Astrocyte (in vitro differentiated cells and primary cell): ENCODE measurements at regions not wholly inside any gene's neighbourhood (a gene's known extent, or its start where the extent isn't known, plus 50 kb on each side); places are given as distances from the start of the nearest gene placed in this dataset.
"Not testable (repeated sequence)": the region's sequence is repeated elsewhere in the genome, so short reads cannot be mapped to it uniquely, and the experiment has no call there.

ENCODE experiments used
- DNase-seq: peaks from one replicate; pipeline ENCODE4 v3.0.0-alpha.2; 2010; ENCODE audit warnings: low read depth
- FAIRE-seq: peaks from 2 replicates; lab custom pipeline; 2011; peaks lifted over from hg19 to GRCh38; lab: Jason Lieb, UNC
- H2AFZ ChIP-seq: 2 replicates; pipeline ENCODE4 v1.6.0; 2012; ENCODE audit warnings: low read depth, low read length, inconsistent platforms
- H3K27ac ChIP-seq: 2 replicates; pipeline ENCODE4 v1.5.1; 2011; ENCODE audit warnings: low read depth, low read length, inconsistent platforms
- H3K27me3 ChIP-seq: 2 replicates; pipeline ENCODE4 v1.6.0; 2011; ENCODE audit warnings: low read length, inconsistent platforms; ENCODE audit not compliant: insufficient read depth
- H3K36me3 ChIP-seq: 2 replicates; pipeline ENCODE4 v1.5.1; 2011; ENCODE audit warnings: low read length, inconsistent platforms; ENCODE audit not compliant: insufficient read depth
- H3K4me1 ChIP-seq: 2 replicates; pipeline ENCODE4 v1.5.1; 2011; ENCODE audit warnings: low read length, inconsistent platforms; ENCODE audit not compliant: insufficient read depth
- H3K4me2 ChIP-seq: 2 replicates; pipeline ENCODE4 v1.6.0; 2012; ENCODE audit warnings: low read length, inconsistent platforms
- H3K4me3 ChIP-seq: 2 replicates; pipeline ENCODE4 v1.5.1; 2011; ENCODE audit warnings: low read depth, mild to moderate bottlenecking, low read length, inconsistent platforms; ENCODE audit not compliant: insufficient read depth
- H3K79me2 ChIP-seq: 2 replicates; pipeline ENCODE4 v1.6.0; 2012; ENCODE audit warnings: mild to moderate bottlenecking, low read length, inconsistent platforms; ENCODE audit not compliant: insufficient read depth
- H3K9ac ChIP-seq: 2 replicates; pipeline ENCODE4 v1.6.0; 2012; ENCODE audit warnings: mild to moderate bottlenecking, low read length, inconsistent platforms
- H3K9me3 ChIP-seq: 2 replicates; pipeline ENCODE4 v1.5.1; 2012; ENCODE audit warnings: low read depth, mild to moderate bottlenecking, low read length, inconsistent platforms; ENCODE audit not compliant: insufficient read depth
- H4K20me1 ChIP-seq: 2 replicates; pipeline ENCODE4 v1.6.0; 2012; ENCODE audit warnings: low read length, inconsistent platforms; ENCODE audit not compliant: insufficient read depth
- H3K27ac Mint-ChIP-seq: one replicate; pipeline ENCODE4 v1.8.0; 2021; ENCODE audit warnings: mild to moderate bottlenecking, mixed read lengths; ENCODE audit not compliant: unreplicated experiment
- H3K27me3 Mint-ChIP-seq: one replicate; pipeline ENCODE4 v1.8.0; 2021; ENCODE audit warnings: low read depth, mixed read lengths; ENCODE audit not compliant: unreplicated experiment
- H3K36me3 Mint-ChIP-seq: one replicate; pipeline ENCODE4 v1.8.0; 2021; ENCODE audit warnings: low read depth, mixed read lengths; ENCODE audit not compliant: unreplicated experiment
- H3K4me1 Mint-ChIP-seq: one replicate; pipeline ENCODE4 v1.8.0; 2021; ENCODE audit warnings: low read depth, mixed read lengths; ENCODE audit not compliant: unreplicated experiment
- H3K4me3 Mint-ChIP-seq: one replicate; pipeline ENCODE4 v1.8.0; 2021; ENCODE audit warnings: mild to moderate bottlenecking, moderate library complexity, mixed read lengths; ENCODE audit not compliant: unreplicated experiment
- H3K9me3 Mint-ChIP-seq: one replicate; pipeline ENCODE4 v1.8.0; 2021; ENCODE audit warnings: mild to moderate bottlenecking, mixed read lengths; ENCODE audit not compliant: unreplicated experiment
- EZH2 ChIP-seq: IDR thresholded peaks from 2 replicates; pipeline ENCODE4 v1.6.1; 2012; ENCODE audit warnings: mild to moderate bottlenecking, low read length, inconsistent platforms; ENCODE audit not compliant: insufficient read depth
- TF ChIP-seq, protein P1 (sequence below): IDR thresholded peaks from 2 replicates; pipeline ENCODE4 v1.5.1; 2011; ENCODE audit warnings: low read depth, mild to moderate bottlenecking, inconsistent platforms, low read length, moderate library complexity; ENCODE audit not compliant: insufficient read depth

GRCh38 chr4:77284036-77284435 lies 127.0 kb downstream of the CCNG2 start:
- TF ChIP-seq EZH2: no peak
- TF ChIP-seq, protein P1, sequence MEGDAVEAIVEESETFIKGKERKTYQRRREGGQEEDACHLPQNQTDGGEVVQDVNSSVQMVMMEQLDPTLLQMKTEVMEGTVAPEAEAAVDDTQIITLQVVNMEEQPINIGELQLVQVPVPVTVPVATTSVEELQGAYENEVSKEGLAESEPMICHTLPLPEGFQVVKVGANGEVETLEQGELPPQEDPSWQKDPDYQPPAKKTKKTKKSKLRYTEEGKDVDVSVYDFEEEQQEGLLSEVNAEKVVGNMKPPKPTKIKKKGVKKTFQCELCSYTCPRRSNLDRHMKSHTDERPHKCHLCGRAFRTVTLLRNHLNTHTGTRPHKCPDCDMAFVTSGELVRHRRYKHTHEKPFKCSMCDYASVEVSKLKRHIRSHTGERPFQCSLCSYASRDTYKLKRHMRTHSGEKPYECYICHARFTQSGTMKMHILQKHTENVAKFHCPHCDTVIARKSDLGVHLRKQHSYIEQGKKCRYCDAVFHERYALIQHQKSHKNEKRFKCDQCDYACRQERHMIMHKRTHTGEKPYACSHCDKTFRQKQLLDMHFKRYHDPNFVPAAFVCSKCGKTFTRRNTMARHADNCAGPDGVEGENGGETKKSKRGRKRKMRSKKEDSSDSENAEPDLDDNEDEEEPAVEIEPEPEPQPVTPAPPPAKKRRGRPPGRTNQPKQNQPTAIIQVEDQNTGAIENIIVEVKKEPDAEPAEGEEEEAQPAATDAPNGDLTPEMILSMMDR: no peak
- no peak for DNase-seq
- no peak for FAIRE-seq
- no peaks in the 10 kb centered on the region for H3K9me3 ChIP-seq
- H3K4me2 ChIP-seq: no peak overlapping the region
- Mint-ChIP-seq H3K4me3 (no peak overlapping the region), H3K36me3 (no peaks in the 10 kb centered on the region), H3K9me3 (peaks cover 2% of the 10 kb centered on the region), H3K27me3 (peaks cover 41% of the 10 kb centered on the region), H3K27ac (no peak overlapping the region), H3K4me1 (peaks cover 4% of the 10 kb centered on the region)
- H3K36me3 ChIP-seq: no peaks in the 10 kb centered on the region
- no peak overlapping the region for H3K9ac ChIP-seq
- no peaks in the 10 kb centered on the region for H3K79me2 ChIP-seq
- H3K27ac ChIP-seq: no peak overlapping the region
- H3K4me3 ChIP-seq: no peak overlapping the region
- no peaks in the 10 kb centered on the region for H3K27me3 ChIP-seq
- H2AFZ ChIP-seq: no peak overlapping the region
- no peaks in the 10 kb centered on the region for H4K20me1 ChIP-seq
- H3K4me1 ChIP-seq: no peaks in the 10 kb centered on the region

- no peak overlapping the region for H3K9ac ChIP-seq
- Mint-ChIP-seq H3K27ac (no peak overlapping the region), H3K4me1 (peaks cover 4% of the 10 kb centered on the region), H3K27me3 (peaks cover 33% of the 10 kb centered on the region), H3K36me3 (no peaks in the 10 kb centered on the region), H3K4me3 (no peak overlapping the region), H3K9me3 (peaks cover 2% of the 10 kb centered on the region)
- DNase-seq (no peak), FAIRE-seq (no peak)
- H3K79me2 ChIP-seq: no peaks in the 10 kb centered on the region
- no peaks in the 10 kb centered on the region for H3K36me3 ChIP-seq
- TF ChIP-seq, protein P1: no peak
- TF ChIP-seq EZH2: no peak
- H3K27ac ChIP-seq: no peak overlapping the region
- no peaks in the 10 kb centered on the region for H4K20me1 ChIP-seq
- H2AFZ ChIP-seq: no peak overlapping the region
- no peaks in the 10 kb centered on the region for H3K9me3 ChIP-seq
- H3K27me3 ChIP-seq: no peaks in the 10 kb centered on the region
- H3K4me3 ChIP-seq: no peak overlapping the region
- H3K4me1 ChIP-seq: no peaks in the 10 kb centered on the region
- H3K4me2 ChIP-seq: no peak overlapping the region
Observed at GRCh38 chr4:77286906-77287305, 129.9 kb downstream of the CCNG2 start.

- no peaks in the 10 kb centered on the region for H3K4me1 Mint-ChIP-seq
- Histone ChIP-seq H3K4me3 (no peak overlapping the region), H3K36me3 (no peaks in the 10 kb centered on the region), H2AFZ (no peak overlapping the region), H3K9ac (no peak overlapping the region), H3K27ac (no peak overlapping the region), H3K9me3 (peaks cover 2% of the 10 kb centered on the region), H4K20me1 (no peaks in the 10 kb centered on the region), H3K27me3 (no peaks in the 10 kb centered on the region), H3K4me2 (no peak overlapping the region), H3K79me2 (no peaks in the 10 kb centered on the region), H3K4me1 (no peaks in the 10 kb centered on the region)
- H3K27me3 Mint-ChIP-seq: peaks cover 30% of the 10 kb centered on the region
- H3K9me3 Mint-ChIP-seq: peaks cover 10% of the 10 kb centered on the region
- H3K36me3 Mint-ChIP-seq: peaks cover 2% of the 10 kb centered on the region
- no peak for TF ChIP-seq EZH2
- TF ChIP-seq, protein P1: no peak
- no peak overlapping the region for H3K4me3 Mint-ChIP-seq
- FAIRE-seq (no peak), DNase-seq (no peak)
- no peak overlapping the region for H3K27ac Mint-ChIP-seq
Observed at GRCh38 chr4:77293426-77293825, 136.4 kb downstream of the CCNG2 start.

- not testable (repeated sequence) for H4K20me1 ChIP-seq, H3K4me2 ChIP-seq, H3K27ac ChIP-seq, H3K4me3 ChIP-seq, H3K4me1 Mint-ChIP-seq, DNase-seq, H3K36me3 Mint-ChIP-seq, H3K9me3 ChIP-seq, H3K79me2 ChIP-seq, H3K36me3 ChIP-seq, H2AFZ ChIP-seq, H3K4me1 ChIP-seq, H3K4me3 Mint-ChIP-seq, H3K9ac ChIP-seq, FAIRE-seq, H3K27me3 ChIP-seq, H3K27ac Mint-ChIP-seq
- Mint-ChIP-seq H3K9me3 (peaks cover 11% of the 10 kb centered on the region), H3K27me3 (peaks cover 14% of the 10 kb centered on the region)
Observed at GRCh38 chr4:77300996-77301395, 144.0 kb downstream of the CCNG2 start.
